H1 (cell line): ENCODE measurements at regions not wholly inside any gene's neighbourhood (a gene's known extent, or its start where the extent isn't known, plus 50 kb on each side); places are given as distances from the start of the nearest gene placed in this dataset.
A peak's percentile ranks its signal among the peaks of the same experiment; 100 is the strongest.

Experiments used
- CTCF ChIA-PET: fragments of 300-600 bp; sonication (Branson Sonifier 250); formaldehyde crosslinking; loops from one replicate; lab custom pipeline; 2021; ENCODE audit not compliant: partially characterized antibody; lab: Charles Lee
- POLR2A ChIA-PET: fragments of 300-600 bp; sonication (Branson Sonifier 250); formaldehyde crosslinking; loops from one replicate; lab custom pipeline; 2021; ENCODE audit warnings: inconsistent platforms; ENCODE audit not compliant: partially characterized antibody; lab: Charles Lee
- DNase-seq, 2 experiments: peaks; one replicate each; pipeline versions ENCODE4 v3.0.0 to v3.0.0-alpha.2; 2010 to 2022; ENCODE audit warnings: low spot score in 2 of 2, low read depth in 1 of 2, mixed read lengths in 1 of 2
- FAIRE-seq: peaks from 2 replicates; lab custom pipeline; 2011; peaks lifted over from hg19 to GRCh38; lab: Jason Lieb, UNC
- H2AFZ ChIP-seq: 2 replicates; pipeline ENCODE4 v1.8.1; 2012; ENCODE audit warnings: low read length, inconsistent platforms
- H2AK5ac ChIP-seq: 2 replicates; pipeline ENCODE4 v1.6.1; 2013; ENCODE audit warnings: low read depth, low read length
- H2BK120ac ChIP-seq: replicated peaks from 2 replicates; pipeline ENCODE3; 2013; ENCODE audit warnings: low read depth, low read length, inconsistent platforms
- H2BK12ac ChIP-seq: 2 replicates; pipeline ENCODE4 v1.6.1; 2013; ENCODE audit warnings: low read depth, low read length
- H2BK15ac ChIP-seq: 2 replicates; pipeline ENCODE4 v1.6.1; 2013; ENCODE audit warnings: low read length
- H2BK20ac ChIP-seq: 2 replicates; pipeline ENCODE4 v1.6.1; 2013; ENCODE audit warnings: low read length
- H2BK5ac ChIP-seq: 2 replicates; pipeline ENCODE4 v1.6.1; 2013; ENCODE audit warnings: low read depth, low read length
- H3K14ac ChIP-seq: 2 replicates; pipeline ENCODE4 v1.6.1; 2013; ENCODE audit warnings: inconsistent platforms; ENCODE audit not compliant: insufficient read length
- H3K18ac ChIP-seq: 2 replicates; pipeline ENCODE4 v1.6.1; 2013; ENCODE audit warnings: low read length; ENCODE audit errors: extremely low read depth
- H3K23ac ChIP-seq: 2 replicates; pipeline ENCODE4 v1.6.1; 2013; ENCODE audit warnings: inconsistent platforms; ENCODE audit not compliant: insufficient read length
- H3K23me2 ChIP-seq: 2 replicates; pipeline ENCODE4 v1.6.1; 2013; ENCODE audit warnings: low read depth, low read length
- H3K27ac ChIP-seq: 2 replicates; pipeline ENCODE4 v1.6.1; 2011; ENCODE audit warnings: low read depth, low read length, inconsistent platforms
- H3K27me3 ChIP-seq, 4 experiments: replicated peaks in 1 of 4; 1 replicate in 1 of 4; 2 replicates in 3 of 4; pipeline versions ENCODE4 v1.6.1 to v1.8.1; 2011 to 2013; ENCODE audit warnings: low read length in 3 of 4, mild to moderate bottlenecking in 3 of 4, inconsistent platforms in 2 of 4, mixed read lengths in 2 of 4, moderate library complexity in 1 of 4; ENCODE audit not compliant: control insufficient read depth in 3 of 4, insufficient read depth in 3 of 4; ENCODE audit errors: extremely low read depth in 1 of 4
- H3K36me3 ChIP-seq, 4 experiments: 2 replicates each; pipeline versions ENCODE4 v1.6.1 to v1.8.1; 2011 to 2013; ENCODE audit warnings: mild to moderate bottlenecking in 4 of 4, low read length in 3 of 4, moderate library complexity in 2 of 4, control low read depth in 1 of 4, inconsistent platforms in 1 of 4; ENCODE audit not compliant: insufficient read depth in 4 of 4, control insufficient read depth in 2 of 4
- H3K4ac ChIP-seq: replicated peaks from 2 replicates; pipeline ENCODE3; 2013; ENCODE audit warnings: low read length, low read depth, mixed read lengths, inconsistent platforms; ENCODE audit not compliant: insufficient read length
- H3K4me1 ChIP-seq, 4 experiments: replicated peaks in 1 of 4; 1 replicate in 1 of 4; 2 replicates in 3 of 4; pipeline versions ENCODE4 v1.6.1 to v1.8.1; 2011 to 2013; ENCODE audit warnings: low read length in 3 of 4, inconsistent platforms in 2 of 4, mixed read lengths in 1 of 4; ENCODE audit not compliant: insufficient read depth in 4 of 4, control insufficient read depth in 3 of 4
- H3K4me2 ChIP-seq, 2 experiments: 2 replicates each; pipeline versions ENCODE4 v1.6.1 to v1.8.1; 2011 to 2013; ENCODE audit warnings: low read depth in 2 of 2, low read length in 2 of 2, control low read depth in 1 of 2, inconsistent platforms in 1 of 2, mild to moderate bottlenecking in 1 of 2; ENCODE audit not compliant: insufficient read depth in 1 of 2
- H3K4me3 ChIP-seq, 4 experiments: fragments of 200-600, 300-600 bp in 1 of 4; sonication (generic), shearing (Covaris generic), sonication (Bioruptor Twin) in 1 of 4; 2 replicates each; pipeline versions ENCODE4 v1.5.1 to v1.8.1; 2011 to 2016; ENCODE audit warnings: low read length in 4 of 4, low read depth in 3 of 4, control low read depth in 2 of 4, inconsistent platforms in 2 of 4, mild to moderate bottlenecking in 2 of 4, mixed read lengths in 1 of 4, moderate library complexity in 1 of 4; ENCODE audit not compliant: insufficient read depth in 2 of 4; ENCODE audit errors: extremely low read depth in 1 of 4
- H3K56ac ChIP-seq: replicated peaks from 2 replicates; pipeline ENCODE3; 2013; ENCODE audit warnings: low read depth, mild to moderate bottlenecking, mixed read lengths, low read length, inconsistent platforms; ENCODE audit not compliant: insufficient read length
- H3K79me1 ChIP-seq: 2 replicates; pipeline ENCODE4 v1.6.1; 2013; ENCODE audit warnings: low read depth, low read length, control low read depth
- H3K79me2 ChIP-seq, 2 experiments: 2 replicates each; pipeline versions ENCODE4 v1.6.1 to v1.8.1; 2012 to 2013; ENCODE audit warnings: low read length in 2 of 2, mild to moderate bottlenecking in 2 of 2, inconsistent platforms in 1 of 2; ENCODE audit not compliant: insufficient read depth in 2 of 2, control insufficient read depth in 1 of 2
- H3K9ac ChIP-seq, 4 experiments: replicated peaks in 1 of 4; 1 replicate in 1 of 4; 2 replicates in 3 of 4; pipeline versions ENCODE4 v1.6.1 to v1.8.1; 2011 to 2013; ENCODE audit warnings: low read depth in 3 of 4, low read length in 3 of 4, control low read depth in 2 of 4, mild to moderate bottlenecking in 2 of 4, moderate library complexity in 2 of 4, inconsistent platforms in 1 of 4; ENCODE audit errors: extremely low read depth in 1 of 4
- H3K9me3 ChIP-seq, 2 experiments: 2 replicates each; pipeline versions ENCODE4 v1.6.1 to v1.8.1; 2012 to 2013; ENCODE audit warnings: mild to moderate bottlenecking in 2 of 2, moderate library complexity in 2 of 2, control low read depth in 1 of 2, inconsistent platforms in 1 of 2, low read depth in 1 of 2, low read length in 1 of 2, mixed read lengths in 1 of 2; ENCODE audit not compliant: insufficient read depth in 2 of 2
- H4K20me1 ChIP-seq, 2 experiments: replicated peaks in 1 of 2; 2 replicates each; pipeline versions ENCODE3 to v1.8.1; 2011 to 2013; ENCODE audit warnings: inconsistent platforms in 2 of 2, low read length in 2 of 2, mild to moderate bottlenecking in 1 of 2; ENCODE audit not compliant: insufficient read depth in 2 of 2, control insufficient read depth in 1 of 2
- H4K5ac ChIP-seq: 2 replicates; pipeline ENCODE4 v1.6.1; 2013; ENCODE audit warnings: low read length, low read depth, mixed read lengths, inconsistent platforms; ENCODE audit not compliant: insufficient read length
- H4K8ac ChIP-seq: 2 replicates; pipeline ENCODE4 v1.8.0; 2013; ENCODE audit warnings: mild to moderate bottlenecking, moderate library complexity, low read length, inconsistent platforms; ENCODE audit not compliant: insufficient read depth; ENCODE audit errors: extremely low read depth
- H4K91ac ChIP-seq: replicated peaks from 2 replicates; pipeline ENCODE3; 2013; ENCODE audit warnings: low read length, mixed read lengths, inconsistent platforms; ENCODE audit not compliant: insufficient read length
- BCL11A ChIP-seq, 2 experiments: IDR thresholded peaks; one replicate each; pipeline ENCODE4 v1.6.1; 2011; ENCODE audit warnings: low read depth in 2 of 2, low read length in 2 of 2, mild to moderate bottlenecking in 2 of 2
- CEBPB ChIP-seq: IDR thresholded peaks from 2 replicates; pipeline ENCODE4 v1.6.1; 2012; ENCODE audit warnings: low read depth, low read length
- SIN3A ChIP-seq, 2 experiments: IDR thresholded peaks in 1 of 2; conservative IDR thresholded peaks in 1 of 2; 2 replicates each; pipeline ENCODE4 v1.6.1; 2011 to 2012; ENCODE audit warnings: low read length in 2 of 2, improper control_type of control experiment in 1 of 2, low read depth in 1 of 2, mild to moderate bottlenecking in 1 of 2
- SIRT6 ChIP-seq: IDR thresholded peaks from one replicate; pipeline ENCODE4 v1.7.1; 2012; ENCODE audit warnings: low read length, inconsistent platforms
- SRF ChIP-seq: IDR thresholded peaks from 2 replicates; pipeline ENCODE4 v1.6.1; 2011; ENCODE audit warnings: mild to moderate bottlenecking, low read depth, low read length, moderate library complexity
- WGBS, 2 experiments: shearing (Covaris generic) in 1 of 2; methylation state at CpG; one replicate each; pipeline versions ENCODE4 v1.1.6 to v1.1.7; 2013 to 2015; ENCODE audit warnings: low lambda C conversion rate in 2 of 2, mixed read lengths in 2 of 2, inconsistent platforms in 1 of 2, low coverage in 1 of 2, missing lambda C conversion rate in 1 of 2; ENCODE audit not compliant: insufficient replicate concordance in 2 of 2, insufficient coverage in 1 of 2, insufficient read length in 1 of 2; ENCODE audit errors: extremely low coverage in 1 of 2, missing lambda C conversion rate in 1 of 2; 5-methylcytosine and 5-hydroxymethylcytosine counted together
- TF ChIP-seq, protein P1 (sequence below): IDR thresholded peaks from 2 replicates; pipeline ENCODE4 v1.6.1; 2012; ENCODE audit warnings: inconsistent platforms

GRCh38 chrX:67953658-67954057 is 409.8 kb downstream of the AR start:
- H4K91ac ChIP-seq = no peak overlapping the region
- 76% methylated on average over 2 of the region's 2 CpGs; no CpG with 5 or more reads in 1 of the 2 experiments for WGBS, 2 experiments

More at GRCh38 chrX:67953658-67954057, 409.8 kb downstream of the AR start:
- H3K4me3 ChIP-seq = no peak overlapping the region
- no peak for TF ChIP-seq SRF
- no peak for TF ChIP-seq SIRT6
- no peak for TF ChIP-seq SIN3A (conservative IDR thresholded peaks at IDR 0.05 in 1 of 2, IDR thresholded peaks at IDR 0.05 in 1 of 2; ENCODE audit: low read depth in 1 of 2, low read length in 2 of 2)
- TF ChIP-seq, protein P1, sequence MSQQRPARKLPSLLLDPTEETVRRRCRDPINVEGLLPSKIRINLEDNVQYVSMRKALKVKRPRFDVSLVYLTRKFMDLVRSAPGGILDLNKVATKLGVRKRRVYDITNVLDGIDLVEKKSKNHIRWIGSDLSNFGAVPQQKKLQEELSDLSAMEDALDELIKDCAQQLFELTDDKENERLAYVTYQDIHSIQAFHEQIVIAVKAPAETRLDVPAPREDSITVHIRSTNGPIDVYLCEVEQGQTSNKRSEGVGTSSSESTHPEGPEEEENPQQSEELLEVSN = no peak
- TF ChIP-seq CEBPB = 0 out of 2 replicates have a peak, but pooled peaks have one; percentile 2
- no peak for TF ChIP-seq BCL11A (IDR thresholded peaks at IDR 0.05; ENCODE audit: low read depth in 2 of 2, low read length in 2 of 2)
- TF ChIP-seq, all 59 proteins: peak for 1
- no peak overlapping the region for H3K27ac ChIP-seq
- CTCF ChIA-PET = no interaction called here
- H2BK15ac ChIP-seq = no peak overlapping the region
- H2BK12ac ChIP-seq = no peak overlapping the region
- no peak overlapping the region for H3K4ac ChIP-seq
- no peaks in the 10 kb centered on the region for H3K36me3 ChIP-seq
- no peaks in the 10 kb centered on the region for H3K79me2 ChIP-seq
- no peak overlapping the region for H2AK5ac ChIP-seq
- no peak overlapping the region for H2BK5ac ChIP-seq
- POLR2A ChIA-PET = no interaction called here
- H3K9me3 ChIP-seq = no peaks in the 10 kb centered on the region
- H3K4me1 ChIP-seq = peaks cover 0 to 2% (median 0%) of the 10 kb centered on the region in 4 experiments; a peak in 1 of 7 replicates
- no peak overlapping the region for H2BK120ac ChIP-seq
- no peak overlapping the region for H2AFZ ChIP-seq
- H3K27me3 ChIP-seq = no peaks in the 10 kb centered on the region
- H4K20me1 ChIP-seq = no peaks in the 10 kb centered on the region
- no peaks in the 10 kb centered on the region for H3K23me2 ChIP-seq
- no peak for DNase-seq
- no peaks in the 10 kb centered on the region for H3K79me1 ChIP-seq
- H3K14ac ChIP-seq = no peak overlapping the region
- H3K9ac ChIP-seq = no peak overlapping the region
- H3K4me2 ChIP-seq = no peak overlapping the region
- no peak overlapping the region for H4K8ac ChIP-seq
- no peak overlapping the region for H3K18ac ChIP-seq
- no peak overlapping the region for H2BK20ac ChIP-seq
- no peak for FAIRE-seq
- H4K5ac ChIP-seq = no peak overlapping the region
- no peak overlapping the region for H3K56ac ChIP-seq
- H3K23ac ChIP-seq = no peak overlapping the region
